ENCODE measurements at regions not wholly inside any gene's neighbourhood (a gene's known extent, or its start where the extent isn't known, plus 50 kb on each side); places are given as distances from the start of the nearest gene placed in this dataset.

DNA sequence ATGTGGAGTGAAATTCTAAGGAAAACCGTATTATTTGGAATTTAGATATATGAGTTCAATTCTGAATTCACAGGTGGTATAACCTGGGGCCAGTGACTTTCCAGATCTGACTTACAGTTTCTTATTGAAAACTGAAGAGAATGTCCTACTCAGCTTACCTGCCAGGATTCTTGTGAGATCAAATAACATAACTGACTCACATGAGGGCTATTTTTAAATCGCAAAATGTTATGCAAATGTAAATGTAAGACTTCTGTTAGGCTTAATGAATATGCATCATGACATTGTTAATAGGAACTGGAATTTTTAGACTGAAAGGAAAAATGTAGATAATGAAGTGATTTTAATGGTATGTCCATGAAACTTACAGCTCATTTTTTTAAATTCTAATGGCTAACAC is 1142.1 kb downstream of the FLRT2 start:
- TF ChIP-seq, protein P1, sequence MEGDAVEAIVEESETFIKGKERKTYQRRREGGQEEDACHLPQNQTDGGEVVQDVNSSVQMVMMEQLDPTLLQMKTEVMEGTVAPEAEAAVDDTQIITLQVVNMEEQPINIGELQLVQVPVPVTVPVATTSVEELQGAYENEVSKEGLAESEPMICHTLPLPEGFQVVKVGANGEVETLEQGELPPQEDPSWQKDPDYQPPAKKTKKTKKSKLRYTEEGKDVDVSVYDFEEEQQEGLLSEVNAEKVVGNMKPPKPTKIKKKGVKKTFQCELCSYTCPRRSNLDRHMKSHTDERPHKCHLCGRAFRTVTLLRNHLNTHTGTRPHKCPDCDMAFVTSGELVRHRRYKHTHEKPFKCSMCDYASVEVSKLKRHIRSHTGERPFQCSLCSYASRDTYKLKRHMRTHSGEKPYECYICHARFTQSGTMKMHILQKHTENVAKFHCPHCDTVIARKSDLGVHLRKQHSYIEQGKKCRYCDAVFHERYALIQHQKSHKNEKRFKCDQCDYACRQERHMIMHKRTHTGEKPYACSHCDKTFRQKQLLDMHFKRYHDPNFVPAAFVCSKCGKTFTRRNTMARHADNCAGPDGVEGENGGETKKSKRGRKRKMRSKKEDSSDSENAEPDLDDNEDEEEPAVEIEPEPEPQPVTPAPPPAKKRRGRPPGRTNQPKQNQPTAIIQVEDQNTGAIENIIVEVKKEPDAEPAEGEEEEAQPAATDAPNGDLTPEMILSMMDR (conservative IDR thresholded peaks at IDR 0.05) = no peak
- no peak for TF ChIP-seq ZFX (IDR thresholded peaks at IDR 0.05)

Measured in C4-2B (cell line).